H9 (cell line): ENCODE measurements at regions not wholly inside any gene's neighbourhood (a gene's known extent, or its start where the extent isn't known, plus 50 kb on each side); places are given as distances from the start of the nearest gene placed in this dataset.

Experiments used
- DNase-seq: peaks from one replicate; pipeline ENCODE4 v3.0.0-alpha.2; 2017
- H2AFZ ChIP-seq: one replicate; pipeline ENCODE4 v1.6.1; 2013; ENCODE audit warnings: mild to moderate bottlenecking, low read length, control low read depth, moderate library complexity
- H2AK5ac ChIP-seq: 2 replicates; pipeline ENCODE4 v1.6.1; 2013; ENCODE audit warnings: low read length, control low read depth, mixed read lengths; ENCODE audit not compliant: insufficient read length
- H2BK120ac ChIP-seq: one replicate; pipeline ENCODE4 v1.6.1; 2013; ENCODE audit warnings: low read depth, mild to moderate bottlenecking, low read length, control low read depth, inconsistent platforms; ENCODE audit not compliant: poor library complexity, severe bottlenecking
- H2BK12ac ChIP-seq: 2 replicates; pipeline ENCODE4 v1.6.1; 2013; ENCODE audit warnings: low read length, control low read depth, mixed read lengths, low read depth; ENCODE audit not compliant: insufficient read length
- H2BK15ac ChIP-seq: 2 replicates; pipeline ENCODE4 v1.6.1; 2013; ENCODE audit warnings: low read depth, low read length, control low read depth
- H2BK20ac ChIP-seq: one replicate; pipeline ENCODE4 v1.6.1; 2013; ENCODE audit warnings: low read depth, mild to moderate bottlenecking, low read length, control low read depth, inconsistent platforms; ENCODE audit not compliant: poor library complexity, severe bottlenecking
- H2BK5ac ChIP-seq: 2 replicates; pipeline ENCODE4 v1.6.1; 2013; ENCODE audit warnings: low read length, control low read depth, mixed read lengths; ENCODE audit not compliant: insufficient read length
- H3K14ac ChIP-seq: 2 replicates; pipeline ENCODE4 v1.6.1; 2013; ENCODE audit warnings: low read length, control low read depth; ENCODE audit not compliant: insufficient read depth
- H3K18ac ChIP-seq: 2 replicates; pipeline ENCODE4 v1.6.1; 2013; ENCODE audit warnings: low read depth, mild to moderate bottlenecking, mixed read lengths, low read length, control low read depth; ENCODE audit not compliant: insufficient read length
- H3K23ac ChIP-seq: 2 replicates; pipeline ENCODE4 v1.6.1; 2013; ENCODE audit warnings: low read length, control low read depth, mixed read lengths, low read depth; ENCODE audit not compliant: insufficient read length
- H3K23me2 ChIP-seq: 2 replicates; pipeline ENCODE4 v1.6.1; 2013; ENCODE audit warnings: low read depth, mild to moderate bottlenecking, mixed read lengths, low read length, control low read depth; ENCODE audit not compliant: insufficient read length, poor library complexity, severe bottlenecking
- H3K27ac ChIP-seq: 2 replicates; pipeline ENCODE4 v1.5.1; 2013; ENCODE audit warnings: low read length, control low read depth, mixed read lengths, low read depth; ENCODE audit not compliant: insufficient read length
- H3K27me3 ChIP-seq: 2 replicates; pipeline ENCODE4 v1.6.1; 2013; ENCODE audit warnings: low read length, control low read depth, inconsistent platforms; ENCODE audit not compliant: insufficient read depth
- H3K4ac ChIP-seq: 2 replicates; pipeline ENCODE4 v1.6.1; 2013; ENCODE audit warnings: low read depth, mild to moderate bottlenecking, control low read depth, inconsistent platforms, low read length, moderate library complexity
- H3K4me1 ChIP-seq: 2 replicates; pipeline ENCODE4 v1.6.1; 2013; ENCODE audit warnings: low read length, control low read depth, inconsistent platforms; ENCODE audit not compliant: insufficient read depth
- H3K4me2 ChIP-seq: 2 replicates; pipeline ENCODE4 v1.6.1; 2013; ENCODE audit warnings: low read length, control low read depth, mixed read lengths; ENCODE audit not compliant: insufficient read length, insufficient read depth
- H3K56ac ChIP-seq: 2 replicates; pipeline ENCODE4 v1.6.1; 2013; ENCODE audit warnings: low read depth, mild to moderate bottlenecking, mixed read lengths, low read length, control low read depth; ENCODE audit not compliant: insufficient read length
- H3K79me1 ChIP-seq: 2 replicates; pipeline ENCODE4 v1.6.1; 2013; ENCODE audit warnings: low read depth, mild to moderate bottlenecking, moderate library complexity, low read length, control low read depth, inconsistent platforms; ENCODE audit not compliant: insufficient read depth, poor library complexity, severe bottlenecking
- H3K79me2 ChIP-seq: 2 replicates; pipeline ENCODE4 v1.6.1; 2013; ENCODE audit warnings: low read length, control low read depth, inconsistent platforms; ENCODE audit not compliant: insufficient read depth
- H3K9ac ChIP-seq: 2 replicates; pipeline ENCODE4 v1.6.1; 2013; ENCODE audit warnings: low read length, control low read depth, mixed read lengths; ENCODE audit not compliant: insufficient read length; ENCODE audit errors: extremely low read depth
- H3K9me3 ChIP-seq: one replicate; pipeline ENCODE4 v1.6.1; 2013; ENCODE audit warnings: low read depth, low read length, inconsistent platforms; ENCODE audit not compliant: control insufficient read depth
- H3T11ph ChIP-seq: one replicate; pipeline ENCODE4 v1.6.1; 2013; ENCODE audit warnings: mild to moderate bottlenecking, low read length, control low read depth, inconsistent platforms
- H4K20me1 ChIP-seq: one replicate; pipeline ENCODE4 v1.6.1; 2013; ENCODE audit not compliant: control insufficient read depth, insufficient read length, insufficient read depth
- H4K5ac ChIP-seq: 2 replicates; pipeline ENCODE4 v1.6.1; 2013; ENCODE audit warnings: low read depth, mild to moderate bottlenecking, mixed read lengths, low read length, control low read depth; ENCODE audit not compliant: insufficient read length
- H4K8ac ChIP-seq: replicated peaks from 2 replicates; pipeline ENCODE4 v1.6.1; 2013; ENCODE audit warnings: low read length, control low read depth, mixed read lengths, low read depth; ENCODE audit not compliant: insufficient read length
- H4K91ac ChIP-seq: 2 replicates; pipeline ENCODE4 v1.6.1; 2013; ENCODE audit warnings: low read depth, mild to moderate bottlenecking, moderate library complexity, mixed read lengths, low read length, control low read depth; ENCODE audit not compliant: insufficient read length
- H3K27ac Mint-ChIP-seq, 3 experiments: 2 replicates in 2 of 3; 3 replicates in 1 of 3; pipeline ENCODE4 v1.8.0; 2020 to 2021; ENCODE audit warnings: mixed read lengths in 3 of 3, mild to moderate bottlenecking in 1 of 3, moderate library complexity in 1 of 3
- H3K27me3 Mint-ChIP-seq: 2 replicates; pipeline ENCODE4 v1.8.0; 2021; ENCODE audit warnings: low read depth, mild to moderate bottlenecking, moderate library complexity, mixed read lengths
- H3K36me3 Mint-ChIP-seq, 3 experiments: 2 replicates in 2 of 3; 3 replicates in 1 of 3; pipeline ENCODE4 v1.8.0; 2020 to 2021; ENCODE audit warnings: low read depth in 3 of 3, mixed read lengths in 3 of 3; ENCODE audit not compliant: insufficient read depth in 1 of 3
- H3K4me1 Mint-ChIP-seq, 2 experiments: 2 replicates each; pipeline ENCODE4 v1.8.0; 2020; ENCODE audit warnings: mixed read lengths in 2 of 2
- H3K4me3 Mint-ChIP-seq, 2 experiments: 2 replicates in 1 of 2; 3 replicates in 1 of 2; pipeline ENCODE4 v1.8.0; 2020 to 2021; ENCODE audit warnings: mild to moderate bottlenecking in 2 of 2, mixed read lengths in 2 of 2, moderate library complexity in 1 of 2
- H3K9me3 Mint-ChIP-seq, 2 experiments: 2 replicates in 1 of 2; 3 replicates in 1 of 2; pipeline ENCODE4 v1.8.0; 2020; ENCODE audit warnings: mild to moderate bottlenecking in 2 of 2, mixed read lengths in 2 of 2, moderate library complexity in 1 of 2
- CTCF ChIP-seq: fragments of 200-600 bp; sonication (generic); conservative IDR thresholded peaks from 3 replicates; pipeline ENCODE4 v1.8.0; 2021; ENCODE audit warnings: antibody characterized with exemption, mild to moderate bottlenecking
- WGBS: extraction: QIAGEN DNeasy Blood & Tissue Kit; methylation state at CpG from one replicate; pipeline ENCODE4 v1.1.7; 2013; ENCODE audit warnings: missing lambda C conversion rate, low lambda C conversion rate, mixed read lengths; ENCODE audit not compliant: insufficient read length; ENCODE audit errors: extremely low coverage; 5-methylcytosine and 5-hydroxymethylcytosine counted together

DNA sequence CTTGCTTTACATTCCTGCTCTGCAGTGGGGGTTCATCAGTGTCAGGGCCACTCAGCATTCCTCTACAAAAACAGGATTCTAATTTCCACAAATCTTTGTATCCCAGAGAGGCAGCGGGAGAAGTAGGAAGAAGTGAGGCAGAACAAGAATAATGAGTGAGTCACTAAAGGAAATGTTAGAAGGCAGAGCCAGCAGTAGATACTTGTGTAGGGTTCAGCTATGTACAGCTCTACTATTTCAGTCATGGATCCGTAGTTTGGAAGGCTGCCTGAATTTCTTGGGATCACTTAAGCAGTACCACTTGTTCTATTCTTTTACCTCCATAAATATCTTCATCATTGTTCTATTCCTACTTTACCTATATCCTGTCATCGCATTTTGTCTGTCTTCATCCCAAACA, 246.3 kb upstream of the TLE4 start:
- H3K36me3 Mint-ChIP-seq, result no peaks in the 10 kb centered on the region
- Histone ChIP-seq H3K27ac (no peak overlapping the region), H2BK20ac (no peak overlapping the region), H3K9ac (no peak overlapping the region), H2BK15ac (no peak overlapping the region), H2BK12ac (no peak overlapping the region), H2AK5ac (no peak overlapping the region), H3K56ac (no peak overlapping the region), H3K79me2 (no peaks in the 10 kb centered on the region), H3K14ac (no peak overlapping the region), H3K18ac (no peak overlapping the region), H3K79me1 (no peaks in the 10 kb centered on the region), H2AFZ (no peak overlapping the region), H3T11ph (no peak overlapping the region), H2BK120ac (no peak overlapping the region), H3K4ac (no peak overlapping the region), H3K4me1 (no peaks in the 10 kb centered on the region), H4K91ac (no peak overlapping the region), H2BK5ac (no peak overlapping the region), H4K8ac (no peak overlapping the region), H3K9me3 (no peaks in the 10 kb centered on the region), H3K4me2 (no peak overlapping the region), H3K23me2 (no peaks in the 10 kb centered on the region), H4K20me1 (no peaks in the 10 kb centered on the region), H3K27me3 (no peaks in the 10 kb centered on the region), H3K23ac (no peak overlapping the region), H4K5ac (no peak overlapping the region)
- DNase-seq, result no peak
- no peaks in the 10 kb centered on the region for H3K9me3 Mint-ChIP-seq
- H3K4me1 Mint-ChIP-seq, result no peaks in the 10 kb centered on the region
- no peak for TF ChIP-seq CTCF
- H3K27me3 Mint-ChIP-seq, result no peaks in the 10 kb centered on the region
- H3K27ac Mint-ChIP-seq, result no peak overlapping the region
- no CpG with 5 or more reads among the region's 3 CpGs for WGBS
- H3K4me3 Mint-ChIP-seq, result no peak overlapping the region
